Prostate gland (tissue), 2 donors: ENCODE measurements at regions not wholly inside any gene's neighbourhood (a gene's known extent, or its start where the extent isn't known, plus 50 kb on each side); places are given as distances from the start of the nearest gene placed in this dataset.

Experiments used
- DNase-seq: peaks from one replicate; pipeline ENCODE4 v3.0.0-alpha.2; 2019; ENCODE audit warnings: low spot score
- H3K27ac ChIP-seq, 2 donors: fragments of 200-600 bp; sonication (generic); 2 replicates each; pipeline ENCODE4 v1.5.1; 2017 to 2019
- H3K27me3 ChIP-seq: fragments of 200-600 bp; sonication (generic); replicated peaks from 2 replicates; pipeline ENCODE4 v1.5.1; 2019; ENCODE audit not compliant: insufficient read depth
- H3K36me3 ChIP-seq, 2 donors: fragments of 200-600 bp; sonication (generic); 1 replicate in 1 of 2; 2 replicates in 1 of 2; pipeline versions ENCODE4 v1.5.1 to v1.8.1; 2017 to 2019
- H3K4me1 ChIP-seq: fragments of 200-600 bp; sonication (generic); replicated peaks from 2 replicates; pipeline ENCODE4 v1.5.1; 2019
- H3K4me3 ChIP-seq, 2 donors: fragments of 200-600 bp; sonication (generic); 2 replicates each; pipeline ENCODE4 v1.5.1; 2017 to 2019
- H3K9me3 ChIP-seq: fragments of 200-600 bp; sonication (generic); 2 replicates; pipeline ENCODE4 v1.5.1; 2017
- POLR2A ChIP-seq: fragments of 450-650 bp; IDR thresholded peaks from one replicate; pipeline ENCODE4 v1.6.1; 2016; ENCODE audit warnings: antibody characterized with exemption, mild to moderate bottlenecking
- POLR2AphosphoS5 ChIP-seq: sonication (generic); formaldehyde crosslinking; IDR thresholded peaks from one replicate; pipeline ENCODE4 v1.6.1; 2017; ENCODE audit warnings: antibody characterized with exemption
- WGBS: methylation state at CpG from one replicate; pipeline ENCODE4 v1.1.5; 2018; 5-methylcytosine and 5-hydroxymethylcytosine counted together
- intact Hi-C: fragments of 100-400 bp; cut with DNase I; formaldehyde crosslinking; loops from one replicate; pipeline ENCODE4 v1.14.2; 2022
- TF ChIP-seq, protein P1 (sequence below), 4 experiments: fragments of 200-600 bp in 2 of 4; fragments of 450-650 bp in 2 of 4; sonication (generic) in 2 of 4; IDR thresholded peaks; 1 replicate in 3 of 4; 2 replicates in 1 of 4; pipeline ENCODE4 v1.5.1; 2016 to 2019; ENCODE audit warnings: antibody characterized with exemption in 4 of 4, mild to moderate bottlenecking in 2 of 4, moderate library complexity in 2 of 4

DNA sequence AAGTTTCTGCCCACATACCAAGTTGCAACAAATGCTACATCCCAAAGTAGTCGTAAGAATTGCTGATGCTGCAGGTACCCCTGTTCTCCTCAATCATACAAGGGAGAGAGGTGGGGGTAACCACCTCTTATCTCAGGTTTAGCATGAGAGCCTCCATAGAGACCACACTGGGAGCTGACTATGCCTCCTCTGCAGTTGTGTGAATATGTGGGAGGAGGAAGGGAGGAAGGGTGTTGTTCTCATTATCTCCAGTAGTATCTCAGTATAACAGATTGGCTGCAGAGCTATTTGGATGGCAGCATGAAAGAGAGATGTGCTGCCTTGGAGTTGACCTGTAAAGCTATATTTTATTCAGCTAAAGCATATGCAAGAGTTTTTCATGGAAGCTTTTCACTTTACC is 690.7 kb downstream of the KCNJ3 start:
- Histone ChIP-seq H3K27me3 (no peaks in the 10 kb centered on the region), H3K9me3 (no peaks in the 10 kb centered on the region), H3K27ac (no peak overlapping the region), H3K4me1 (no peaks in the 10 kb centered on the region), H3K36me3 (no peaks in the 10 kb centered on the region), H3K4me3 (no peak overlapping the region)
- 62% methylated on average over 1 of the region's 1 CpG for WGBS
- DNase-seq: no peak
- intact Hi-C loops: no loop called here
- no peak for TF ChIP-seq POLR2A
- TF ChIP-seq POLR2AphosphoS5: no peak
- TF ChIP-seq, protein P1, sequence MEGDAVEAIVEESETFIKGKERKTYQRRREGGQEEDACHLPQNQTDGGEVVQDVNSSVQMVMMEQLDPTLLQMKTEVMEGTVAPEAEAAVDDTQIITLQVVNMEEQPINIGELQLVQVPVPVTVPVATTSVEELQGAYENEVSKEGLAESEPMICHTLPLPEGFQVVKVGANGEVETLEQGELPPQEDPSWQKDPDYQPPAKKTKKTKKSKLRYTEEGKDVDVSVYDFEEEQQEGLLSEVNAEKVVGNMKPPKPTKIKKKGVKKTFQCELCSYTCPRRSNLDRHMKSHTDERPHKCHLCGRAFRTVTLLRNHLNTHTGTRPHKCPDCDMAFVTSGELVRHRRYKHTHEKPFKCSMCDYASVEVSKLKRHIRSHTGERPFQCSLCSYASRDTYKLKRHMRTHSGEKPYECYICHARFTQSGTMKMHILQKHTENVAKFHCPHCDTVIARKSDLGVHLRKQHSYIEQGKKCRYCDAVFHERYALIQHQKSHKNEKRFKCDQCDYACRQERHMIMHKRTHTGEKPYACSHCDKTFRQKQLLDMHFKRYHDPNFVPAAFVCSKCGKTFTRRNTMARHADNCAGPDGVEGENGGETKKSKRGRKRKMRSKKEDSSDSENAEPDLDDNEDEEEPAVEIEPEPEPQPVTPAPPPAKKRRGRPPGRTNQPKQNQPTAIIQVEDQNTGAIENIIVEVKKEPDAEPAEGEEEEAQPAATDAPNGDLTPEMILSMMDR (IDR thresholded peaks at IDR 0.05): no peak

DNA sequence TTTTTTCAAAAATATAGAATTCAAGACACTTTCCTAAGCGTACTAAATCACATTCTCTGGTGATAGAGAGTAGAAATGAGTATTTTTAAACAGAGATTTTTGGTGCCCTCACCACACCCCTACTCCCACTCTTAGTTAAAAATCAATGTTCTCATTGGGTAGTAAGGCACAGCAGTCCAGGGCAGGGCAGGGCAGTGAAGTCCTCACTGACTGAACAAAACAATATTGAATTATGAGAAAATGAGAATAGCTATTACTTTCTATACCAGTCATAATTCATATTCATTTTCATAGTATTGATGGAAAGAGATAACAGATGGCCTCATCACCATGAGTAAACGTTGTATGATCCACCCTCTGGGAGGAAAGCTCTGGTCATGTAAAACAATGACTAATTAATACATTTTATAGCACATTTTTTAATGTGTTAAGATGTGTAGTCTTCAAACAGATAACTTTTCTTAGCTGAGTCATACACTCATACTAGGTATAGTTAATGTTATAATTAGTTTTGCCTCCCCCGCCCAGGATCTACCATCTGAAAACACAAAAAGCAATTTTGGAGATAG is 686.1 kb downstream of the KCNJ3 start:
- 87% methylated on average over 3 of the region's 3 CpGs for WGBS
- TF ChIP-seq, protein P1 (IDR thresholded peaks at IDR 0.05): no peak
- TF ChIP-seq POLR2AphosphoS5: no peak
- no peak for TF ChIP-seq POLR2A
- Histone ChIP-seq H3K4me1 (no peaks in the 10 kb centered on the region), H3K27me3 (no peaks in the 10 kb centered on the region), H3K27ac (no peak overlapping the region), H3K4me3 (no peak overlapping the region), H3K36me3 (no peaks in the 10 kb centered on the region), H3K9me3 (no peaks in the 10 kb centered on the region)
- DNase-seq: no peak
- intact Hi-C loops: no loop called here

DNA sequence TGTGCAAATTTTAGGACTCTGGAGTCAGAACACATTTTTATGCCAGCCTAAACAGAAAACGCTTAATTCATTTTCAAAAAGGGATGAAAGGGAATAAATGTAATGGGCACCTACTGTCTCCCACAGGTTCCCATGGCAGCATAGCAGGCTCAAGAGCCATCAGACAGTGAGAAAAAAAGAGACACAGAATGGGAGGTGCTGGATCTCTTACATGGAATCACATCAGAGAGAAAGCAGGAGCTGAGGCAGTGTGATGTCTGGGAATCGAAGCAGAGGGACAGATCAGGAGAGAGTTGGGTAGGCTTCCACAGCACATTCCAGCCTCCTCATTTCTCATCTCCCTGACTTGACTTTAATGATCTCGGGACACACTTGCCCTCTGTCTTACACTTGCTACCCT is 684.3 kb downstream of the KCNJ3 start:
- Histone ChIP-seq H3K36me3 (no peaks in the 10 kb centered on the region), H3K27me3 (no peaks in the 10 kb centered on the region), H3K4me3 (no peak overlapping the region), H3K4me1 (no peaks in the 10 kb centered on the region), H3K9me3 (no peaks in the 10 kb centered on the region), H3K27ac (no peak overlapping the region)
- DNase-seq: no peak
- TF ChIP-seq, protein P1 (IDR thresholded peaks at IDR 0.05): no peak
- TF ChIP-seq POLR2A (no peak), POLR2AphosphoS5 (no peak)
- 66% methylated on average over 3 of the region's 3 CpGs for WGBS
- intact Hi-C loops: no loop called here

DNA sequence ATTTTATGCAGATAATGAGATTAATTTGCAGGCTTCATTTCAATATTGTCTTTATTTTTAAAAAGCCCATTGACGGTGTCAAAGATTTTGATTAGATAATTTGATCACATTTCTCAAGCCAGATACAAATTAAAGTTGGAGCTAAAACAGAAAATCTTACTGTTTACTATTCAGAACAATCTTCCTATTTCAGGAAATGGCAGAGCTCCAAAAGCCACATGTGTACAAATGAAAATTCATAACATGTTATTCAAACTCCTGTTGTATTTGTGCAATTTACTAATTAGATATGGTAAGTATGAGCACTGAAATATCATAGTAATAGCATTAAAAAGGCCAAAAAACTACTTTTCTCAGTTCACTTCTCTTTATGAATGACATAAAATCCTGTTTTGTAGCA is 682.9 kb downstream of the KCNJ3 start:
- Histone ChIP-seq H3K27me3 (no peaks in the 10 kb centered on the region), H3K4me3 (no peak overlapping the region), H3K27ac (no peak overlapping the region), H3K4me1 (no peaks in the 10 kb centered on the region), H3K9me3 (no peaks in the 10 kb centered on the region), H3K36me3 (no peaks in the 10 kb centered on the region)
- intact Hi-C loops: no loop called here
- WGBS: 26% methylated on average over 1 of the region's 1 CpG
- no peak for DNase-seq
- TF ChIP-seq POLR2AphosphoS5 (no peak), POLR2A (no peak)
- TF ChIP-seq, protein P1 (IDR thresholded peaks at IDR 0.05): no peak

DNA sequence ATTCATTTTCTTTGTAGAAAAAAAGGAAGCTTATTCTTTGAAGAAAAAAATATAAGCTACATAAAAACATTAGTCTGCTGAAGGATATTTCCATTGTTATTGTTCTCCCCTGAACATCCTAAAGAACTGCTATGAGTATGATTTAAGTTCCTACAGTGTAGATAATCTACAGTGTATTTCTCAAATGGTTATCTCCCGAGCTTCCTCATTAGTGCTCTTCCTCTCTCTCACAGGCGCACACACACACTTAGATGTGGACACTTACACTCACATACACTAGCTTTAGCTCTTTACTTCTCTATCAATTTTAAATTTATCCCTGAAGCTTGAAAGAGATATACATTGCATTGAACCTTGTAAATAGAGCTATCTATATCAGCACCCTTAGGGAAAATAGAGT is 681.0 kb downstream of the KCNJ3 start:
- intact Hi-C loops: no loop called here

More for the DNA sequence above, 681.0 kb downstream of the KCNJ3 start:
- no peak for DNase-seq
- H3K4me1 ChIP-seq: no peaks in the 10 kb centered on the region
- no peaks in the 10 kb centered on the region for H3K36me3 ChIP-seq
- no peak overlapping the region for H3K4me3 ChIP-seq
- H3K9me3 ChIP-seq: no peaks in the 10 kb centered on the region
- WGBS: 75% methylated on average over 2 of the region's 2 CpGs
- TF ChIP-seq POLR2AphosphoS5 (no peak), POLR2A (no peak)
- TF ChIP-seq, protein P1 (IDR thresholded peaks at IDR 0.05): no peak
- no peak overlapping the region for H3K27ac ChIP-seq
- H3K27me3 ChIP-seq: no peaks in the 10 kb centered on the region
